HG02571 (cell line): ENCODE measurements at regions not wholly inside any gene's neighbourhood (a gene's known extent, or its start where the extent isn't known, plus 50 kb on each side); places are given as distances from the start of the nearest gene placed in this dataset.
"Not testable (repeated sequence)": the region's sequence is repeated elsewhere in the genome, so short reads cannot be mapped to it uniquely, and the experiment has no call there.

ENCODE experiments used
- ATAC-seq: cut with Tn5 transposase; IDR thresholded peaks from one replicate; pipeline ENCODE4 v1.9.1; 2021; ENCODE audit warnings: mild to moderate bottlenecking, moderate library complexity; ENCODE audit not compliant: unreplicated experiment

DNA sequence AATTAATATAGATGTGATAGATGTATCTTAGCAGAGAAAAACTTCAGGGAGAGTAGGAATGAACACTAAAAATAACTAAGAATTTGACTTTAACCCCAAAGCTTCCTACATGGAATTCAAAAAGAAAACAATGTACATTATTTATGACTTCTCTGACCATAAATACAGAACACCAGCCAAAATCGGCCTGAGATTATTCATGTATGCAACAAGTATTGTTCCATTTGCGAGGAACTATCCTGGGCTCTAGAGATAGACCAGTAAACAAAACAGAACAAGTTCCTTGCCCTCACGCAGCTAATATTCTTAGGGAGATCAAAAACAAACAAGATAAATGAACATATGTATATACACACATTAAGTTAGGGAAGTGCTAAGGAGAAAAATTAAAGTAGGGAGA lies 432.3 kb upstream of the SOX5 start:
- no peak for ATAC-seq

DNA sequence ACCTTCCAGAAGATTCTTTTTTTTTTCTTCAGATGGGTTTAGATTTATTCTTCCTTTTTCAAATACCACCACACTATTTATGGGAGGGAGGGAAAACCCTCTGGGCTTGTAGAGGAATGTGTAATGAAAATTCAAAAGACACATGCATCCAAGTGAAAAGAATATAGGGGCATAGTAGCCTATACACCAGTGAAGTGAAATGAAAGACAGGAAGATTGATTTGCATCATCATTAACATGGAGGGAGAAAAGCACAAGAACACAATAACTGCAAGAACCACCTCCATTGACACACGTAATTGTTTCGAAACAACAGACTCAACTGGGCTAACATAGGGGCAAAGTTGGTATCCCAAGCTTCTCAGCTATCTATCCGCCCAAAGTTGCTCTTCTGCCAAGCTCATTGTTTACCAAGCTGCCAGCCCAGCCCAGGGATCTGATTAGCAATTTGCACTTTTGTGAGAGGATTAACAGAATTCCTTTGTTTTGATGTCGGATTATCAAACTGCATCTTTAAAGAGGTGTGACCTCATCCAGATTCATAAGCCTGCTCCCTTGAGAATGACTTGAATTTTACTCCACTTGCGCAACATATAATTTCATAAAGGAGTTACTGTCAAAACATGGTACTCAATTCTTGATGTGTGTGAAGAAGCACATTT lies 430.5 kb upstream of the SOX5 start:
- ATAC-seq: no peak

DNA sequence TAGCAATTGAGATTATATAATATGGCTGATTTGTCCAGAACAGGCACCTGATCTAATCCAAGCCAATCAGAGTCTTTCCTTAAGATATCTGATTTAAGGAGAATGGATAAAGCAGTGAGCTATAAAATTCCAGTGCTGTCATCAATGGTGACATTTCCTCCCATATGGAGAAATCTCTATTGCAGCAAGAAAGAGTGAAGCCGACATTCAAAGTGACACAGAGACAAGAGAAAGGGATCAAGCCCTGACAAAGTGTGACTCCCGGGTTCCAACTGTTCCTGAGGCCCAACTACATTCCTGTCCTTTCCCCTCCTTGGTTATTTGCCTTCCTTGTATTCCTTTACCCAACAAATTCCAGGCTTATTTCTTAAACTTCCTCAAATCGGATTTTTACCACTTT lies 430.0 kb upstream of the SOX5 start:
- ATAC-seq: no peak

DNA sequence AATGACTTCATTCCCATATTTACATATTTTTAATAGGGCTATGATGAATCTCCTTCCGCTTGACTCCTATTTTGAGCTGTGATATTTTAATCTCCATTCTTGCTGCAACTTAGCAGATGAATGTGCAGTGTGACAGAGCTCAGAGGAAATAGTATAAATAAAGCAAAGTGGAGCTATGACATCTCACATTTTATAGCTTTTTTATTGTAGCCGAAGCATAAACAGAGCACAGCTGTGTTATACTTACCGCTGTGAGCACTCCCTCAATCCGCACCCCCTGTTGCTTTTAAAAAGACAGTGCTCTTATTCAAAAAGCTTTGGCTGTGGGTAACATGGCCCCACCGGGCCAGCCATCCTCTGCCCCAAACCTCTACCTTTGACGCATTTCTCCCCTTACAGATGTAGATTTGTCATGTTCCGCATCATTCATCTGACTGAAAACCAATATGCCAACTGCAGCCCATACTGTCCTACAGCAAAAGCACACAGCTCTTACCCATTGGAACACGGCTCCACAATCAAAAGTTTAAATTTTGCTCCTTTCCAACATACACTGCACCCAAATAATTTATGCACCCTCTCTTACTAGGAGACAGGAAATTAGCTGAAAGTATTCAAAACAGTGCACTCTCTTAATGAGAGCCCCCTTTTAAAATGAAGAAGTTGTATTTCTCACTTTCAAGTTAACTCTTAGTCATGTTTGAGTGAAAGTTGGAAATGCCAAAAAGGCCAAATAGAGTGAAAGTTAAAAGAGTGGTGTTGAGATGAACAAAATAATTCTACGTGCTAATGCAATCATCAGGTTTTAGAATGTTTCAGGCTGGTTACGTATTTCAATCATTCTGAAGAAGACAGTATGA lies 429.3 kb upstream of the SOX5 start:
- ATAC-seq: no peak

DNA sequence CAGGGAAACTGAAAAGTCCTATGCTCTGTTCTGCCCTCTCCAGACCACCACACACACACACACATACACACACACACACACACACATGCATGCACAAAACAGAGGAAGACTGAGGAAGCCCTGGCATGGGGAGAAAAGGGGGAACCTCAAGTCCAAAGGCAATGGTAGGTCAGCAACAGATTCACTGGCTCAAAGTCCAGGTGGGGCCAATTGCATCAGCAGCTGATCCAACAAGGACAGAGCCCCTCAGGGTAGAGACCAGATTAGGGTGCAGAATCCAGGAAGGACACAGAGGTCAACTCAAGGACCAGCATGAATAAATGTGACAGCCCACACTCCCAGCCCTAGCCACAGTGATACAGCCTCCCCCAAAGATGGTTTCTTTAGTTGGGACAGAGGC lies 425.0 kb upstream of the SOX5 start:
- no peak for ATAC-seq

DNA sequence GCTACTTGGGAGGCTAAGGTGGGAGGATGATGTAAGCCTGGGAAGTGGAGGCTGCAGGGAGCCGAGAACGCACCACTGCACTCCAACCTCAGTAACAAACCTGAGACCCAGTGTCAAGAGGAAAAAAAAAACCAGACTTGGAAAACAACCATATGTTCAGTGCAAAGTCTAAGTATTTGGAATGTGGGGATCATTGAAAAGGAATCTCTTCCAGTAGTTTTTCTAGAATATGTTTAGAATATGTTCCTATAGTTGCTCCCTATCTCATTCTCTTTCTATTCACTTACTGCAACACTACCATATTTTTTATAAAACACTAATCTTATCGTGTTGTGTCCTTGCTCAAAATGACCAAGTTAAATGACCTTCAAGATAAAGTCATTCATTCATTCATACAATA lies 423.5 kb upstream of the SOX5 start:
- ATAC-seq: no peak

DNA sequence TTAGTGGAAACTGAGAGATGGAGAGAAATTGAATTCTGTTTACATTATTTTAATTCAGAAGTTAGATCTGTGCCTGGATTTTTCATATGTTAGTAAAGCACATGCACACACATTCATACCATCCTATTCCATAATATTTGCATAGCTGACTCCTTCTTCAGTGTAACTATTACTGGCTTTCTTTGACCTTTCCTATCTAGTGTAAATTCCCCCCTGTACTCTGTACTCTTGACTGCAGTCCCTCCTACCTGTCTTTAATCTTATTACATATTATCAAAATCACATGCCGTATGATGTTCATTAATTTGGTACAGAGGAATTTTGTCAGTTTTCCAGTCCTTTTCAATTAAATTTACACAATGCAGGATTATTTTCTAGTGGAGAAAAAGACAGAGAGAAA lies 417.0 kb upstream of the SOX5 start:
- no peak for ATAC-seq

DNA sequence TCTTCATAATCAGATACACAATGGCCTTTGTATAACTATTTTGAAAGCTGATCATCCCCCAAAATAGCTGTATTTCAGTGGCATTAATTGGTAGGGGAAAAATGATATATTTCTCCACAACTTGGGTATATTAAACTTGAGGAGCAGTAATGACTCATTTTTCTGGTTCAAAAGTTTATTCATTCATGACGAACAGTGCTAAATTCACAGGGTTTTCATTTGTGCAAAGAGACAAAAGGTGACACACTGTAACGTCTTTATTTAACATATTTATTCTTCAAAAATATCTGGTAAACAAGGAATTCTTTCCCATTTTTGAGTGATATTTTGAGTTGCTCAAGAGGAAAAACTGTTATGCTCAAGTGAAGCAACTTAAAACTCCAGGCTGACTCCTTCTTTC lies 415.5 kb upstream of the SOX5 start:
- no peak for ATAC-seq

DNA sequence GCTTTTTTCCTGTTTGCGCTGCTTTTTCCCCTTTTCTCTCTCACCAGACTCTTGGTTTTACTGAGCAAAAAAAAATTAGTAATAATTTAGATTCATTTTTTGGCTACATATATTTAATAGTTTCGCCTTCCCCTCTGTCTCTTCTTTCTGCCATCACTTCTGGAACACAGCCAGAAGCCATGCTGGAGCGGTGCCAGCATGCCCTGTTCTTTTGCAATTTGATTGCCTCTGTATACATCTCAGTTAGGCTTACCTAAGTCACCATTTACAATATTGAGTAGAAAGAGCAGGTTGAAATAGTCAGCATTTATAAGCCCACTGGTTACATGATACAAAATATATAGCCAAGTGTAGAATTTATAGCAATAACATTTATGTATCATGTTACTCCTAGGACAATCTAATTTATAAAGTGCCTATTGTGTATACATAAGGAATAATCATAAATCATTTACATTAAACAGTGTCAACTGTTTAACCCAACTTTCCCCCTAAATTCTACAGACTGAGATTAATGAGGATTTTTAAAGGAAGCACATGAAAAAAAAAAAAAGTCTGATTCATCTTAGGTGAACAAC lies 413.8 kb upstream of the SOX5 start:
- no peak for ATAC-seq

DNA sequence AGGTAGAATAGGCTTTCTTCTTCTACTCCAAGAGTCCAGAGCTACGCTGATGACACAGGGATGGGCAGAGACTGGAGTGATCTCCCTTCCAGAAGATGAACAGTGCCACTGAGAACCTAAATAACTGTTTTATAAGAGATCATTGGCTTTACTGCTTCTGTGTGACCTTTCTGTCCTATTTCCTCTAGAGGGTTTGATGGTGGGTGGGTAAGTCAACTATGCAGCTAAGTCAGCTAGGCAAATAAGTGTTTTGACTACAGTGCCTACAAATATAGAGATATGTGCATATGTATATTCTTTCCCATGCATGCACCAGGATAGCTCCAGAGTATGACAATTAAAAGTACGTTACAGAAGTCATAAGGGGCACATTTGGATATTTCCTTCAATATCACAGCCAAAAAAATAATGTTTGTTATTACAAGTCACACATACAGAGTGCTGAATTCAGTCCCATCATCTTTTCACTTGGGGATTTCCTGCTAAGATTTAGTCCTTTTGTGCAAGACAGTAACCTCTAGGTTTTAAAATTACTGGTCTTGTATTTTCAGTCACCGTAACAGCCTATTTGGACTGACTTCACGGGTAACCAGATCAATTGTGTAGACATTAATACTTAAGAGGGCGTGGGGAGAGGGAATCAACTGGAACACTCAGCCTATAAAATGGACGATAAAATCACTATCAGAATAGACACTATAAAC lies 412.6 kb upstream of the SOX5 start:
- ATAC-seq: no peak

DNA sequence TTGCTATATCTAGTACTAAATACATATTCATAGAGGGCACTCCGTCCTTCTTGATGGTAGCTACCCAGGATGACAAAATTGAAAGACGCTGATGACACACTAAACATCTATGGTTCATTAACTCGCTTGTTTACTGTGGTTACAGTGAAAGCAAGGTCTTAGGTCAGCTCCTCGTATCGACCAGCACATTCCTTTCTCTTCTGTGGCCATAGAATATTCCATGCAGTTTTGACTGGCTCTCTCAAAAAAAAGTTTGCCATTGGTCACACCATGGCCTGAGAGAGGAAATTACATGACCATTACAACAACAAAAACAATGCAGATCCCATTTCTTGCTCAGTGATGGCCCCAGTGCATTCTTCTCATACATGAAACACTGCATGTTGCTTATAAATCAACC lies 411.4 kb upstream of the SOX5 start:
- ATAC-seq: peak; percentile 67

DNA sequence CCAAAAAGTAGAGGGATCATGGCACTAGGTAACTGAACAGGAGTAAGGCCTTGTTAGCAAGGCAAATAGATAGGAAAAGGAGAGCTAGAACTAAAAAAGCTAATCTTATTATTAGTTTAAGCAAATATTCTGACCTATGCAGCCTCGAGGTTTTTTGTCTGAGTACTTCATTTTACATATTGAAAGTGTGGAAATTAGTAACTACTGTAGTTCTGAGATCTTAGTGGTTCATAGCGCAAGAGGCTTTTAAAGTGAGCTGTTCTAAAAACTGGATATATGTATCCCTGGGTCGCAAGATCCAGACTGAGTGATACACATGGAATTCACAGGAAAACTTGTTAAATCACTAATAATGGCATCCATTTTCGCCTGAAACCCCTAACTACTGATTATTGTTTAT lies 411.0 kb upstream of the SOX5 start:
- ATAC-seq: peak; percentile 38

DNA sequence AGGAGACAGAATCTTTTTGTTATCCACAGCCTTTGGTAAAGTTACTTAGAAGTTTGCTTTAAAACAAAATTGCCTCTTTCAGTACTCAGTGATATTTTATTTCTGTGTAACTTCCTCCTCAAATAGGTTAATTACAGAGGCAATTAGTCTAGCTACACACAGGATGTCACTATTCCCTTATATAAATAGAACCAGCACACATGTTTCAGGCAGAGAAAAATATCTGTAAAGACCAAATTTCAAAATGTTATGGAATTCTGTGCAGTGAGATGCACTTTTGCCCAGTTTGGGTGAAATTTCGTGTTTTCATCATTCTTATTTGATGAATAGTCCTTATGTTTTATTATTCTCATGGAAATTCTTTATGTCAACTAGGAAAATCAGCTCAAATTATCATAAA lies 410.6 kb upstream of the SOX5 start:
- no peak for ATAC-seq

DNA sequence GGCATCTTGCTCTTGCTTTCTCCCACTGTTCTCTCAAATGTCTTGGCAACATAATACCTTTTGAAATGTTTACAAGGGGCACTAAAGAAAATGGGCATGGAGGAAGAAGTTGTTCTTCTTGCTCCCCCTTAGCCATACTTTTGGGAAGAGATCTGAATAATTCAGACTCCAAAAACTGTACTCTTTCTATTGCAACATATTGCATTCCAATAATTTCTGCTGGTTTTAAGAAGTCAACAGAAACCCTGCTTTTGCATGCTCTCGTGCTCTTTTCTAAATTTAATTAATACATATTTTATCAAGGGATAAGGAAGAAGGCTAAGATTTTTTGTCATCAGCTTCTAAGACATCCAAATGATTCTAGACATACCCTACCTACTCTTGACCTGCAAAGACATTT lies 409.9 kb upstream of the SOX5 start:
- no peak for ATAC-seq

DNA sequence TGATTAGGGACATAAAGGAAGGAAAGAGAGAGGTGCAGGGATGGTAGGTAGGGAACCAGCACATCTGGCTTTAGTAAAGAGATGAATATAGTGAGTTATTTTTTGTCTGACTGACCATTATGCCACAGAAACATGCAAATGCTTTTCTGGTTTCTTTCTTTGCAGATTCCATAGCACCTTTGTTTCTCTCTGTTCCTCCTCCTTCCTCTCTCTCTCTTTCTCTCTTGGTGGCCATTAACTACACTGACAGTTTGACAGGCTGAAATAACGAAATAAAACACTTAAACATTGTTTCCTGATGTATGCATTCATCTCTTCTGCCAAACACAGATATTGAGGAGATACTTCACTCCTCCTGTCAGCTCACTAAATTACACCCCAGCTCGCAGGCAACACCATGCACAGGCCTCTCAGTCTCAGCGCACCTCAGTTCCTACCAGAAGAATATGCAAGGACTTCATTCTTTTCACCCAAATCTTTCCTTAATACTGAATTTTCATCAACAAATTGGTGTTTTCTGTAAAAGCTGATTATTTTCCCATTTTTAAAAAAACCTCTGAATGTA lies 406.9 kb upstream of the SOX5 start:
- ATAC-seq: peak; percentile 75

DNA sequence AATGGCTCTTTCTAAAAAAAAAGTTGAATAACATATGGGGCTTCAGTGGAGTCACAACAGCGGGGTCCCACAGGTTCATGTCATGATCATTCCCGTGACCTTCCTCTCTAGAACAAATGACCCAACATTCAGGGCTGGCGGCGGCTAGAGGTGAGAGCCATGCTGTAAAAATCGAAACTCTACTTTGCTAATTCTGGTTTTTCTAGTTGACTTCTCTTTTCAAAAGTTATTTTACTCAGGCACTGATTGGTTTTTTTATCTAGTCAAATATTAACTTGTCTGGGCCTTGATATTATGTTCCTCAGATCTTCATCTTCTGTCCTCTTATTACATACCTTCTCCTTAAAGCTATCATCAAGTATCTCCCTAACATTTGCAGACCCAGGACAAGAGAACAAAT lies 402.9 kb upstream of the SOX5 start:
- no peak for ATAC-seq

DNA sequence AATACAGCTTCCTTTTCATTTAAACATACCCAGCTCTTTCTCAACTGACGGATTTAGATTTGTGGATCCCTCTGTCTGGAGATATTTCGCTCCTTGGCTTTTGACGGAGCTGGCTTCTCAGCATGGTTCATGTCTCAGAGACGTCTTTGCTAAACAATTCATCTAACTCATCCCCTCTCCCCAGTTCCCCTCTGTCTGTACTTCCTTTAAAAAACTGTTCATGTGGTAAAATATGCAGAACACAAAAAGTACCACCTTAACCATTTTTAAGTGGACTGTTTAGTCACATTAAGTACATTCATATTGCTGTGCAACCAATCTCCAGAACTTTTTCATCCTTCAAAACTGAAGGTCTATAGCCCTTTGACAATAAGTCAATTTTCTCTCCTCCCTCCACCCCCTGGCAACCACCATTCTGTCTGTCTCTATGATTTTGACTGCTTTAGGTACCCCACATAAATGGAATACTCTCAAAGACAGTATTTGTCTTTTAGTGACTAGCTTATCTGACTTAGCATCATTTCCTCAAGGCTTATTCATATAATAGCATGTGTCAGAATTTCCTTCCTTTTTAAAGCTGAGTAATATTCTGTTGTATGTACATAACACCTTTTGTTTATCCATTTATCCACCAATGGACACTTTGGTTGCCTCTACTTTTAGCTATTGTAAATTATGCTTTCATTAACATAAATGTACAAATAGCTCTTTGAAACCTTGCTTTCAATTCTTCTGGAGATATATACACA lies 399.8 kb upstream of the SOX5 start:
- ATAC-seq: no peak

DNA sequence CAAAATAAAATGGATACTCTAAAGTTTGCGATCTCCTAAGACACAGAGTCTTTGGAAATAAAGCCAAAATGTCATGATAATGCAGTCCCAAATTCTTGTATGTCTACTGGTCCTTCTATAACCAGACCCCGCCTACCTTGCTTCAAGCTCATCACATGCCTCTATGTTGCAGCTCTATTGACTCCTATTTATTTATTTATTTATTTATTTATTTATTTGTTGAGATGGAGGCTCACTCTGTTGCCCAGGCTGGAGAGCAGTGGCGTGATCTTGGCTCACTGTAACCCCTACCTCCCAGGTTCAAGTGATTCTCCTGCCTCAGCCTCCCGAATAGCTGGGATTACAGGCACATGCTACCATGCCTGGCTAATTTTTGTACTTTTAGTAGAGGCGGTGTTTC lies 398.7 kb upstream of the SOX5 start:
- ATAC-seq: not testable (repeated sequence)

DNA sequence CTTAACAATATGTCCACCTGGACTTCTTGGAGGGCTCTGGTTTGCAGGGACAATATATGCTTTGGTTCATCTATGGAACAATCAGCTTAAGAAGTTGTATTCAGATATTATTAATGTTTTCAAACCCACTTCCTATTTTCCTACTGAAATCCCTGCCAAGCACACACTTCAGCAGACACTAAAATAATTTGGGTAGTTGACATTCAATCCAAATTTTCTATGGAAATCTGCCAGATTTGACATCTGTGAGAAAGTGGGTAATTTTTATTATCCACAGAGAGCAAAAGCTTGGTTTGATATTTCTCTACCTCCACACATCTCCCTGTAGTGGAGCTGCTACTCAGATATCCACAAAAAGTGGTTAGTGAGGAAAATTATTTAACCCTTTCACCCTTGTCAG lies 378.8 kb upstream of the SOX5 start:
- no peak for ATAC-seq

DNA sequence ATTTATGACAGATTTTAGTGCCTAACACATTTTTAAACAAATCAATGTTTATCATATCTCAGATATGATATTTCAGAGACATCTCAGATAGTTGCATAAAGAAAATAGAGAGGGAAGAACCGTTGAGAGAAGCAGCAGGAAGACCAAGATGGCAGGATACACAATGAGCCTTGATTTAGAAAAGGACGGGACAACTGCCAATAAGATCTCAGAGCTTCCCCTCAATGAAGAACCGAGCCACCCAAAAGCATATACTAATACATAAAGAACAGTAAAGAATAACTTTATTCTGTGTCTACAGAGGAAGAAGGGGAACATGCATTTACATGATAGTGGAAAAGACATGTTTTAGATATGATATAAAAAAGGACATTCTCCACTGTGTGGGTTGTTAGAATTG lies 375.9 kb upstream of the SOX5 start:
- no peak for ATAC-seq
